Heart left ventricle (tissue), 13 donors: ENCODE measurements at regions not wholly inside any gene's neighbourhood (a gene's known extent, or its start where the extent isn't known, plus 50 kb on each side); places are given as distances from the start of the nearest gene placed in this dataset.

ENCODE experiments used
- POLR2A ChIP-seq, 2 donors: fragments of 450-650 bp; IDR thresholded peaks; one replicate each; pipeline ENCODE4 v1.6.1; 2017; ENCODE audit warnings: antibody characterized with exemption in 2 of 2, mild to moderate bottlenecking in 2 of 2, moderate library complexity in 2 of 2
- TF ChIP-seq, protein P1 (sequence below), 12 donors: fragments of 200-600 bp; sonication (generic) in 4 of 12; IDR thresholded peaks; one replicate each; pipeline versions ENCODE4 v1.5.0 to v1.8.0; 2018 to 2022; ENCODE audit warnings: antibody characterized with exemption in 12 of 12, mild to moderate bottlenecking in 5 of 12
- donor health status: ischemic (EF 13 %, LVEDD 7.1; RV severe dilation, severe dysfunction).
- donor health status: DM: no; HTN: yes; CAD: no.
- donor health status: DM: no; HTN: no; CAD: no.
- donor health status: ischemic (EF 25% LVEDD 6.9; RV normal size, moderate dysfunction).
- donor health status: ischemic (EF 25% LVEDD 5.7; RV mildly dilated, moderate dysfunction).
- donor health status: ischemic (EF 35%, LVEDD 5.7; RV mildly dilated, moderate dysfunction).
- donor health status: nonischemic (EF 11% LVEDD 7.7; RV severe dilation, severe dysfunction).
- donor health status: DM: yes; HTN: yes; CAD: no.
- donor health status: PGD.
- donor health status: ischemic (EF 29% LVEDD 5.4; RV normal size, mild dysfunction).
- donor health status: nonischemic (EF 23%, LVEDD 6.1; RV moderate dilation, normal function).

DNA sequence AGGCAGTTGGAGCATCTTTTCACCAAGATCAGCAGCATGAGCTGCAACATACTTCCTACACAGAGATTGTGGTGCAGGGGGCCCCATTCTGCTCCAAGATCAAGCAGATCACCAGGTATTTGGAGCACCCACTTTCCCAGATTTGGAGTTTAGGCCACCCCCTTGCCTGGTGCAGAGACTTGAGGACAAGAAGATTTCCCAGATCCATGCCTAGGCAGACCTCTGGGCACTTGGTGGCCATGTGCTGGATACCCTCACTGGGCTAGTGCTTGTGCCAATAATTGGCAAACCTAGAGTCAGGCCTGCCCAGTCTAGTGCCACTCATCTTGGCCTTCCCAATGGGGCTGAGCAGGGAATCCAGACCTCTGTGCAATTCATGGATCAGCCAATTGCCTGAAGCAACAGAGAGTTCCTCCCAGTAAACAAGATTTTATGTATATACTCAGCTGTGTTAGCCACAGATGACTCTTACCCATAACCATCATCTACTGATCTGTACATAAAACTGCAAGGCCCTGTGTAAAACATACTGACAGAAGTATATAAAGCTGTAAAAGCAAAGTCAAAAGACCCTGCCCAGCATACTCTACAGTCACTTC is 228.4 kb upstream of the EMCN start:
- TF ChIP-seq, protein P1, sequence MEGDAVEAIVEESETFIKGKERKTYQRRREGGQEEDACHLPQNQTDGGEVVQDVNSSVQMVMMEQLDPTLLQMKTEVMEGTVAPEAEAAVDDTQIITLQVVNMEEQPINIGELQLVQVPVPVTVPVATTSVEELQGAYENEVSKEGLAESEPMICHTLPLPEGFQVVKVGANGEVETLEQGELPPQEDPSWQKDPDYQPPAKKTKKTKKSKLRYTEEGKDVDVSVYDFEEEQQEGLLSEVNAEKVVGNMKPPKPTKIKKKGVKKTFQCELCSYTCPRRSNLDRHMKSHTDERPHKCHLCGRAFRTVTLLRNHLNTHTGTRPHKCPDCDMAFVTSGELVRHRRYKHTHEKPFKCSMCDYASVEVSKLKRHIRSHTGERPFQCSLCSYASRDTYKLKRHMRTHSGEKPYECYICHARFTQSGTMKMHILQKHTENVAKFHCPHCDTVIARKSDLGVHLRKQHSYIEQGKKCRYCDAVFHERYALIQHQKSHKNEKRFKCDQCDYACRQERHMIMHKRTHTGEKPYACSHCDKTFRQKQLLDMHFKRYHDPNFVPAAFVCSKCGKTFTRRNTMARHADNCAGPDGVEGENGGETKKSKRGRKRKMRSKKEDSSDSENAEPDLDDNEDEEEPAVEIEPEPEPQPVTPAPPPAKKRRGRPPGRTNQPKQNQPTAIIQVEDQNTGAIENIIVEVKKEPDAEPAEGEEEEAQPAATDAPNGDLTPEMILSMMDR (IDR thresholded peaks at IDR 0.05), result no peak
- no peak for TF ChIP-seq POLR2A (IDR thresholded peaks at IDR 0.05)
